ENCODE measurements at regions not wholly inside any gene's neighbourhood (a gene's known extent, or its start where the extent isn't known, plus 50 kb on each side); places are given as distances from the start of the nearest gene placed in this dataset.
"Not testable (repeated sequence)": the region's sequence is repeated elsewhere in the genome, so short reads cannot be mapped to it uniquely, and the experiment has no call there.

DNA sequence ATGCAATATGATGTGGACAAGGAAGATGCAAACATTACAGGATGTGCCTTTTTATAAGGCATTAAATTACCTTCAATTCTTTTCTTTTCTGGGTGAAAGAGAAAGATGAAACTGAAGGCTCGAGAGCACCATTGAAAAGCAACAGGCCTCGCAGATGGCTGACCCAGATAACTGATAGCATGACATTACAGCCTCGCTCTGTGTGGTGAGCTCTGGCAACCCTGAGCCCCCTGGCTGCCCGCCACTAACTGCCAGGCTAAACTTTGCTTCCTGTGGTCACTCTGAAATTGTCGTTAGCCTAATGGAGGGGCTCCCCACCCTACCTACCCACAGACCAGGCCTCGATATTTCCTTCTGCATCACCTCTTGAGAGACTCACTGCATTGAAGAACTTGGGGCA, 516.8 kb upstream of the FANCL start:
- Histone ChIP-seq H3K4me3 (ENCODE audit: insufficient read depth, low read length, poor library complexity, severe bottlenecking) (no peak overlapping the region), H3F3A (ENCODE audit: insufficient read depth) (no peaks in the 10 kb centered on the region), H3K9me3 (ENCODE audit: insufficient read depth, low read length) (no peaks in the 10 kb centered on the region), H3K9ac (ENCODE audit: low read length) (no peak overlapping the region), H3K4me2 (ENCODE audit: low read depth, low read length, poor library complexity, severe bottlenecking) (no peak overlapping the region), H3K27me3 (ENCODE audit: low read length) (no peaks in the 10 kb centered on the region), H4K20me1 (ENCODE audit: low read depth, low read length) (no peaks in the 10 kb centered on the region), H3K79me2 (ENCODE audit: insufficient read depth, low read length) (no peaks in the 10 kb centered on the region), H3K36me3 (ENCODE audit: low read length) (no peaks in the 10 kb centered on the region), H3K27ac (ENCODE audit: low read depth, low read length) (no peak overlapping the region), H3K9me2 (replicated peaks; ENCODE audit: insufficient read depth, low read length) (no peaks in the 10 kb centered on the region), H2AFZ (ENCODE audit: low read depth, low read length, severe bottlenecking) (no peak overlapping the region)
- TF ChIP-seq EZH2phosphoT487 (conservative IDR thresholded peaks at IDR 0.05; ENCODE audit: low read length), result no peak
- TF ChIP-seq, protein P1, sequence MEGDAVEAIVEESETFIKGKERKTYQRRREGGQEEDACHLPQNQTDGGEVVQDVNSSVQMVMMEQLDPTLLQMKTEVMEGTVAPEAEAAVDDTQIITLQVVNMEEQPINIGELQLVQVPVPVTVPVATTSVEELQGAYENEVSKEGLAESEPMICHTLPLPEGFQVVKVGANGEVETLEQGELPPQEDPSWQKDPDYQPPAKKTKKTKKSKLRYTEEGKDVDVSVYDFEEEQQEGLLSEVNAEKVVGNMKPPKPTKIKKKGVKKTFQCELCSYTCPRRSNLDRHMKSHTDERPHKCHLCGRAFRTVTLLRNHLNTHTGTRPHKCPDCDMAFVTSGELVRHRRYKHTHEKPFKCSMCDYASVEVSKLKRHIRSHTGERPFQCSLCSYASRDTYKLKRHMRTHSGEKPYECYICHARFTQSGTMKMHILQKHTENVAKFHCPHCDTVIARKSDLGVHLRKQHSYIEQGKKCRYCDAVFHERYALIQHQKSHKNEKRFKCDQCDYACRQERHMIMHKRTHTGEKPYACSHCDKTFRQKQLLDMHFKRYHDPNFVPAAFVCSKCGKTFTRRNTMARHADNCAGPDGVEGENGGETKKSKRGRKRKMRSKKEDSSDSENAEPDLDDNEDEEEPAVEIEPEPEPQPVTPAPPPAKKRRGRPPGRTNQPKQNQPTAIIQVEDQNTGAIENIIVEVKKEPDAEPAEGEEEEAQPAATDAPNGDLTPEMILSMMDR (IDR thresholded peaks at IDR 0.05; ENCODE audit: insufficient read depth, low read length, poor library complexity, severe bottlenecking), result no peak

DNA sequence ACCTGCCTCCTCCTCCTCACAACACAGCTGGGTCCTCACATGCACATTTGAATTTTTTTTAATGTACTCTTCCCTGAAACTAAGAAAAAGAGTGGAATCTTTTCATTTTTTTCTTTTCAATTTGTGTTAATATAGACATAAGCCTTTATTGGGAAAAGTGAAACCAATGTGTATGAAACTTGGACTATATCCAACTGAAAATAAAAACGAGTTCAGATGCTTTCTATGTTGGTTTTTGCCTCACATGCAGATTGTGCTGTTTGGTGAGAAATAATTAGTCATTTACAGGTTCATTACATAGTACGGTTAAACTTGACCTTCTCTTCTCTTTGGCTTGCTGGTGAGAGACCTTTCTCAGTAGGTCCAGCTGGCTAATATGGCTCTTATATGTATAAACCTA, 515.2 kb upstream of the FANCL start:
- Histone ChIP-seq H3K27ac (ENCODE audit: low read depth, low read length) (no peak overlapping the region), H2AFZ (ENCODE audit: low read depth, low read length, severe bottlenecking) (no peak overlapping the region), H3K36me3 (ENCODE audit: low read length) (no peaks in the 10 kb centered on the region), H3K9ac (ENCODE audit: low read length) (no peak overlapping the region), H3K27me3 (ENCODE audit: low read length) (no peaks in the 10 kb centered on the region), H3F3A (ENCODE audit: insufficient read depth) (no peaks in the 10 kb centered on the region), H4K20me1 (ENCODE audit: low read depth, low read length) (no peaks in the 10 kb centered on the region), H3K9me2 (replicated peaks; ENCODE audit: insufficient read depth, low read length) (no peaks in the 10 kb centered on the region), H3K4me3 (ENCODE audit: insufficient read depth, low read length, poor library complexity, severe bottlenecking) (no peak overlapping the region), H3K9me3 (ENCODE audit: insufficient read depth, low read length) (no peaks in the 10 kb centered on the region), H3K4me2 (ENCODE audit: low read depth, low read length, poor library complexity, severe bottlenecking) (no peak overlapping the region), H3K79me2 (ENCODE audit: insufficient read depth, low read length) (no peaks in the 10 kb centered on the region)
- TF ChIP-seq, protein P1 (IDR thresholded peaks at IDR 0.05; ENCODE audit: insufficient read depth, low read length, poor library complexity, severe bottlenecking), result no peak
- TF ChIP-seq EZH2phosphoT487 (conservative IDR thresholded peaks at IDR 0.05; ENCODE audit: low read length), result no peak

DNA sequence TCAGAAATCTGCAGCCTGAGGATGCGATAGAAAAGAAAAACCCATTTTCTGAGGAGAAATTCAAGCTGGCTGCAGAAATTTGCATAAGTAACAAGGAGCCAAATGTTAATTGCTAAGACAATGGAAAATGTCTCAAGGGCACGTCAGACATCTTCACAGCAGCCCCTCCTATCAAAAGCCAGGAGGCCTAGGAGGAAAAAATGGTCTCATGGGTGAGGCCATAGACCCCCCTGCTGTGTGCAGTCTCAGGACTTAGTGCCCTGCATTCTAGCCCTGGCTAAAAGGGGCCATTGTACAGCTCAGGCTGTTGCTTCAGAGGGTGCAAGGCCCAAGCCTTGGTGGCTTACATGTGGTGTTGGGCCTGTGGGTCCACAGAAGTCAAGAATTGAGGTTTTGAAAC, 511.4 kb upstream of the FANCL start:
- H3K27me3 ChIP-seq (ENCODE audit: low read length); H3K9me2 ChIP-seq (replicated peaks; ENCODE audit: insufficient read depth, low read length); H3F3A ChIP-seq (ENCODE audit: insufficient read depth); H3K4me2 ChIP-seq (ENCODE audit: low read depth, low read length, poor library complexity, severe bottlenecking); H3K36me3 ChIP-seq (ENCODE audit: low read length); H3K9ac ChIP-seq (ENCODE audit: low read length); H3K79me2 ChIP-seq (ENCODE audit: insufficient read depth, low read length); H3K9me3 ChIP-seq (ENCODE audit: insufficient read depth, low read length); H3K27ac ChIP-seq (ENCODE audit: low read depth, low read length); H3K4me3 ChIP-seq (ENCODE audit: insufficient read depth, low read length, poor library complexity, severe bottlenecking); H2AFZ ChIP-seq (ENCODE audit: low read depth, low read length, severe bottlenecking); H4K20me1 ChIP-seq (ENCODE audit: low read depth, low read length): not testable (repeated sequence)

DNA sequence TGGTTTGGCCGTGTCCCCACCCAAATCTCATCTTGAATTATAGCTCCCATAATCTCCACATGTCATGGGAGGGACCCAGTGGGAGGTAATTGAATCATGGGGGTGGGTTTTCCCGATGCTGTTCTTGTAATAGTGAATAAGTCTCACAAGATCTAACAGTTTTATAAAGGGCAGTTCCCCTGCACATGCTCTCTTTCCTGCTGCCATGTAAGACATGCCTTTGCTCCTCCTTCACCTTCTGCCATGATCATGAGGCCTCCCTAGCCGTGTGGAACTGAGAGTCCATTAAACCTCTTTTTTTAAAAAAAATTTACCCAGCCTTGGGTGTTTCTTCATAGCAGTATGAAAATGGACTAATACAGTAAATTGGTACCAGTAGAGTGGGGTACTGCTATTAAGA, 510.6 kb upstream of the FANCL start:
- H3K9me3 ChIP-seq (ENCODE audit: insufficient read depth, low read length); H3K9me2 ChIP-seq (replicated peaks; ENCODE audit: insufficient read depth, low read length); H3K4me2 ChIP-seq (ENCODE audit: low read depth, low read length, poor library complexity, severe bottlenecking); H2AFZ ChIP-seq (ENCODE audit: low read depth, low read length, severe bottlenecking); H3K79me2 ChIP-seq (ENCODE audit: insufficient read depth, low read length); H3K36me3 ChIP-seq (ENCODE audit: low read length); H3K27me3 ChIP-seq (ENCODE audit: low read length); H3K27ac ChIP-seq (ENCODE audit: low read depth, low read length); H3F3A ChIP-seq (ENCODE audit: insufficient read depth); H3K4me3 ChIP-seq (ENCODE audit: insufficient read depth, low read length, poor library complexity, severe bottlenecking); H3K9ac ChIP-seq (ENCODE audit: low read length); H4K20me1 ChIP-seq (ENCODE audit: low read depth, low read length): not testable (repeated sequence)
